ENCODE measurements at regions not wholly inside any gene's neighbourhood (a gene's known extent, or its start where the extent isn't known, plus 50 kb on each side); places are given as distances from the start of the nearest gene placed in this dataset.
"Not testable (repeated sequence)": the region's sequence is repeated elsewhere in the genome, so short reads cannot be mapped to it uniquely, and the experiment has no call there.

- no peak for DNase-seq (ENCODE audit: low spot score)
Observed at GRCh38 chr11:86861810-86862209, 61.5 kb downstream of the PRSS23 start.

GRCh38 chr11:86863476-86863875, 63.1 kb downstream of the PRSS23 start:
- no peak for DNase-seq (ENCODE audit: low spot score)

GRCh38 chr11:86865436-86865835, 65.1 kb downstream of the PRSS23 start:
- DNase-seq (ENCODE audit: low spot score): no peak

- DNase-seq (ENCODE audit: low spot score): no peak
Observed at GRCh38 chr11:86869531-86869930, 69.2 kb downstream of the PRSS23 start.

GRCh38 chr11:86869966-86870570, 69.7 kb downstream of the PRSS23 start:
- peak; percentile 43 for DNase-seq (ENCODE audit: low spot score)

- DNase-seq (ENCODE audit: low spot score): no peak
Observed at GRCh38 chr11:86873573-86874083, 73.3 kb downstream of the PRSS23 start.

- DNase-seq (ENCODE audit: low spot score): no peak
Observed at GRCh38 chr11:86874304-86875056, 74.1 kb downstream of the PRSS23 start.

GRCh38 chr11:86876716-86877234, 76.4 kb downstream of the PRSS23 start:
- DNase-seq (ENCODE audit: low spot score): no peak

- DNase-seq (ENCODE audit: low spot score): no peak
Observed at GRCh38 chr11:86877503-86877902, 77.2 kb downstream of the PRSS23 start.

- not testable (repeated sequence) for DNase-seq (ENCODE audit: low spot score)
Observed at GRCh38 chr11:86879241-86879640, 76.0 kb downstream of the FZD4 start.

GRCh38 chr11:86885311-86885710, 69.9 kb downstream of the FZD4 start:
- DNase-seq (ENCODE audit: low spot score): no peak

- no peak for DNase-seq (ENCODE audit: low spot score)
Observed at GRCh38 chr11:86888164-86889000, 66.8 kb downstream of the FZD4 start.

- DNase-seq (ENCODE audit: low spot score): no peak
Observed at GRCh38 chr11:86889001-86889341, 66.2 kb downstream of the FZD4 start.

GRCh38 chr11:86891036-86891435, 64.2 kb downstream of the FZD4 start:
- no peak for DNase-seq (ENCODE audit: low spot score)

- DNase-seq (ENCODE audit: low spot score): no peak
Observed at GRCh38 chr11:86893235-86893634, 62.0 kb downstream of the FZD4 start.
